ENCODE measurements at regions not wholly inside any gene's neighbourhood (a gene's known extent, or its start where the extent isn't known, plus 50 kb on each side); places are given as distances from the start of the nearest gene placed in this dataset.

DNA sequence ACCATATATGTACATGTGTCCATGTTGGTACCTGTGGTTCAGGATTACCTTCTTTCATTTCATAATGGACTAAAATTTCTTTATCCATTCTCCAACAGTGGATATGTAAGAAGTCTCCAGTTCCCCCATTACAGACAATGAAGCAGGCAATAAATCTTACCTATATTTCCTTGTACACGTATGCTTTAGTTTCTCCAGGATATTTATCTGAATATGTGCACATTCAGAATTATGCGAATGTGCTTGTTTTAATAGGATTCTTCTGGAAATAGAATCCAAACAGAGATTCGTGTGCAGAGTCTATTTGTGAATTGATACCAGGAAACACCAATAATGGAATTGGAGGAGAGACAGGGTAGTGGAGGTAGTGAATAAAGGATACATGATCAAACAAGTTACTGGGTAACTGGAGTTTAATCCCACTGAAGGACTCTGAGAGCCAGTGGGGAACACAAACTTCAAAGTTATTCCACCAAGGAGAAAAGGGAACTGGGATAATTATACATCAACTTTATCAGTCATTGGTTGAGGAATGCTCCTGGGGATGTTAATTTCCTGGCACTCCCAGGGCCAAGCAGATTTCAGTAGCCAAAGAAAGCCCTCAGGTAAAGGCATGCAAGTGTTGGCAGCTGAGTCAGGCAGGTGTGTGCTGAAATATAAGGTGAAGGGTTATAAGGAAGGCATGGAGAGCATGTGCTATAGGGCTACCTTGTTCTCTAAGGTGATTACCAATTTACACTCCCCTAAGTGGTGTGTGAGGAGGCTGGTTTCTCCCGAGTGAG, 374.9 kb upstream of the PBX1 start:
- FAIRE-seq = no peak

DNA sequence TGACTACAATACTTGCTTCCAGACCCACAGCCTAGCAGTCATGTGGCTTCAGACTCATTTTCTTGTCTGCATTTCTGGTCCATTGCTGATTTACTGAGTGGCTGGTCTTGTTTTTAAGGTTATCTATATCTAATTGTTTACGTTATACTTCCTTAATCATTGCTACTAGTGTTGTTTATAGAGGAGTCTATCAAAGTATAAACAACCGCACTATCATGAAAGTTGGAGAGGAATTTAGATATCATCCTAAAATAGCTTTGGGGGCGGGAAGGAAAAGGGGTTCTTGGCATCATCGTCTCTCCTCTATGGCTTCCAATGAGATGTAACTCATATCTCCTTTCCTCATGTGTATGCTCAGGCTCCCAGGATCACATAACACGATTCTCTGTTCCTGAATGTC, 372.1 kb upstream of the PBX1 start:
- no peak for FAIRE-seq

DNA sequence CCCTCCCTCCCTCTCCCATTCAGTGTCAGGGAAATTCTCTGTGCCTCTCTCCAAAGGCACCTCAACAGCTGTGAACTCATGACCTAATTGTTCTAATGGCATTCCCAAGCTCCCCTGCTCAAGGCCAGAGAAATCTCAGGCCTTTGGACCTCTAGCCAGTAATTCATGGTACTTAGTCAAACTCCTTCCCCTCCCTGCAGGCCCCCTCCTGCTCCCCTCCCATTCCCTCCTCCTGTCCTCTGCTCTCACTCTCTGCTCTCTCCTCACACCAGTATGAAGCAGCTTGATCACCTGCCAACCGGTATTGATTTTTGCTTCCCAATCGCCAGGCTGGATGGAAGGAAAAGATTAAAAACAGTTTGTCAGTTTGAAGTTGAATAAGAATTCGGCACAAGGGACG, 370.5 kb upstream of the PBX1 start:
- no peak for FAIRE-seq

DNA sequence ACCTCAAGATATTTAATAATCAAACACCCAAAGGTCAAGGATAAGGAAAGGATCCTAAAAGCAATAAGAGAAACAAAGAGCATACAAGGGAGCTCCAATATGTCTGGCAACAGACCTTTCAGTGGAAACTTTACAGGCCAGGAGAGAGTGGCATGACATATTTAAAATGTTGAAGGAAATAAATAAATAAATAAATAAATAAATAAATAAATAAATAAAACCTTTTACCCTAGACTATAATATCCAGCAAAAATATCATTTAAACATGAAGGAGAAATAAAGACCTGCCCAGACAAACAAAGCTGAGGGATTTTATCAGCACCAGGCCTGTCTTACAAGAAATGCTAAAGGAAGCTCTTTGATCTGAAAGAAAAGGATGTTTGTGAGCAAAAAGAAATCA, 367.8 kb upstream of the PBX1 start:
- no peak for FAIRE-seq

DNA sequence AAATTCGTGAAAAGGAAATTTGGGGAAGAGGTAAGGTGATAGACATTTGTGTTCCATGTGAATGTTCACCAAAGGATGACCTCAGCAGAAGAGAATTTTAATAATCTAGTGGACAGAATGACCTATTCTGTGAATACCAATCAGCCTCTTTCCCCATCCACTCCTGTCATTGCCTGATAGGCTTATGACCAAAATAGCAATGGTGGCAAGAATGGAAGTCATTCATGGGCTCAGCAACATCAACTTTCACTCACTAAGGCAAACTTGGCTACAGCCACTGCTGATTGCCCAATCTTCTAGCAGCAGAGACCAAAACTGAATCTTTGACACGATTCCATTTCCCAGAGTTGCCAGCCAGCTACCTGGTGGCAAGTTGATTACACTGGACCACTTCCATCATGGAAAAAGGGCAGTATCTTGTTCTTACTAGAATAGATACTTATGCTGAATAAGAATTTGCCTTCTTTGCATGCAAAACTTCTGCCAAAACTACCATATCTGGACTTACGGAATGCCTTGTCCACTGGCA, 348.7 kb upstream of the PBX1 start:
- FAIRE-seq = no peak

DNA sequence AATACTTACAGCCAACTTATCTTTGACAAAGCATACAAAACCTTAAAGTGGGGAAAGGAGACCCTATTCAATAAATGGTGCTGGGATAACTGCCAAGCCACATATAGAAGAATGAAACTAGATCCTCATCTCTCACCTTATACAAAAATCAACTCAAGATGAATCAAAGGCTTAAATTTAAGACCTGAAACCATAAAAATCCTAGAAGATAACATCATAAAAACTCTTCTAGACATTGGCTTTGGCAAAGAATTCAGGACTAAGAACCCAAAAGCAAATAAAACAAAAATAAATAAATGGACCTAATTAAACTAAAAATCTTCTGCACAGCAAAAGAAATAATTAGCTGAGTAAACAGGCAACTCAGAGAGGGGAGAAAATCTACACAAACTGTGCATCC, 335.6 kb upstream of the PBX1 start:
- no peak for FAIRE-seq

DNA sequence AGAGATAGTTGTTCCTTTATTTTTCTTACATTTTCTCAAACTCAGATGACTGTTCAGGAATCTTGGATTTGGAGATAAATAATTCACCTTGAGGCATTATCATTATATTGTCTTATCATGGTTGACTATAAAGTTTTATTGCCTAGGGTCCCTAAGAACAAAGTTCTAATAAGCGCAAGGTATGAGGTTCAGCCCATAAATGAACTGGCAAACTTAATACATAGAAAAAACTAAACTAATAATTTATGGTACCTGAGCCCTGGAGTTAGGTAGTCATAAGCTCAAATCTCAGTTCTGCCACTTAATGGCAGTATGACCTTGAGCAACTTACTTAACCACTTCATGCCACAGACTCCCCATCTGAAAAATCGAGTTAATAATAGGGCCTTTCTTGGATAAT, 334.0 kb upstream of the PBX1 start:
- FAIRE-seq = no peak

DNA sequence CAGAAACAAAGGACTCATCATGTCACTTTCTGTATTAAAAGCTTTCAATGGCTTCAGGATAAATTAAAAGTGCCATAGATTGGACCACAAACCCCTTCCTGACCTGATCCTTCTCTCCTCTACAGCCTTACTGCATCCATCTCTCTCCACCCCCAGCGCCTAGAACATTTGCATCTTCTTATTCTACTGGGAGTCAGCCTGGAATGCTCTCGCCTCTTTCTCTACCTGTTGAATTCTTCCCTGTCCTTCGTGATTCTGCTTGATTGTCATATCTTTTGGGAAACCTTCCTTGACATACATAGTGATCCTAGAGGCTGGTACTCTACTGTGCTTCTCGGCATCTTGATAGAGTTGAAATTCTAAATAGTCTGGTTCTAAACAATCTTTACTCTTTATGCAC, 332.0 kb upstream of the PBX1 start:
- no peak for FAIRE-seq

DNA sequence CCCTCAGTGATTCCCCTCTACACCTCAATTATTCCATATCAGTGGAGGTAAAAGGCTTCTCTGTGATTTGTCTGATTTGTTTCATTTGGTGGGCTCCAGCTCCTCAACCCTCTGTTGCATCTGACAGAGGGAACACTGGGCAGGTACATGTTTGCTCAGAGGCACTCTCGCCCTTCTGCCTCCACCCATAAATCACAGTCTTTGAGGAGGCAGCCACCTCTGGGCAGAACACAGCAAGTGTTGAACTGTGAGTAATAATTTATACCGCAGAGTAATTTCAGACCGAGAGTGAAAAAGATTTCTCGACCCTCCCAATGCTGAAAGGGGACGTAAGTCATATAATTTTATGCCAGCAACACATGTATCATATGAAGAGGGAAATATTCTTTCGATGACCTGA, 330.1 kb upstream of the PBX1 start:
- FAIRE-seq = no peak

DNA sequence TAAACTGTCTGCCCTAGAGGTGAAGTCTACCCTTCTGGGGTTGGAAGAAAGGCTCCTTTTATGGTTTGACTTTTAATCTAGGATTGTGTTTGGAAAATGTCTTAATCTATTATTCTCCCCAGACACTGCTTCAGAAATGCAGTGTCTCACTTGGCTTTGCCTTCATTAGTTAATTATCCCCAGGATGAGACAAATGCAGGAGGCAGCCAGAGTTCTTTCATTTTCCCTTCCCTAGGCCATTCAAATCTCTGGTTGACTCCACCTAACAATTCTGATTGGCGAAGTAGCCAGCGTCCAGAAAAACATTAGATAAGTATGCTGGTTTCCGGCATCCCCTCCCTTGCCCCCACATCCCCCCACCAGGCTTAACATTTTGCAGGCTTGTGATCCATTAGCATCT, 325.8 kb upstream of the PBX1 start:
- no peak for FAIRE-seq

DNA sequence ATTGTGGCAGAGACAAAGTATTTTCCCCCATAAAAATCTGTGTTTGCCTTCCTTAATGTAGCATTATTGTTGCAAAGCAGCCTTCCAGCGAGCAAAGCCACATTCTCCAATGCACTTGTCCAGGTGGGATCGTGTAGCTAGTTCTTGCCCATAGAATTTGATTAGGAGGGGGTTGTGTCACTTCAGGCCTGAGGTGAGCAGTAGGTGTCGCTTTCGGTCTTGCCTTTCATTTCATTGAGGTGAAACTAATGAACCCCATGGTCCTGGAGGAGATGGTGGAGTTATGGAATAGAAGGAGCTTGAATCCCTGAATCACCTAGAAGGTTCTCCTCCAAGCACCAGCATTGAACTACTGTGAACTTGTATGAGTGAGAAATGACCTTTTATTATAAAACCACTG, 318.9 kb upstream of the PBX1 start:
- FAIRE-seq = no peak

DNA sequence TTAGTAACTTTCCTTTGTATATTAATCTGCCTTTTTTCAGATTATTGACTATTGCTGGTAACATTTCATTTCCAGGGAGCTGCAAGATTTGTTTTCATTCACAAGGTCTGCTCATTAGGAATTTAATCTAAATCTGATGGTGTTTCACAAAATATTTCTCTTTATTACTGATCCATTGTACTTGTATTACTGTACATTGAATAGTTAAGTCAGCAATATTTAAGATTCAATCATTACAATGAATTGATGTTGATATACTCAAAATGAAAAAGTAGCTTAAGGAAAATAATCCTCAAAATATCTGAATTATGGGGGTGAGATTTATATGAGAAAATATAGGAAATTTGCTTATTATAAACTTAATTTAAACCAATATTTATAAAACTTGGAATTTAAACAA, 308.6 kb upstream of the PBX1 start:
- FAIRE-seq = peak; percentile 9

DNA sequence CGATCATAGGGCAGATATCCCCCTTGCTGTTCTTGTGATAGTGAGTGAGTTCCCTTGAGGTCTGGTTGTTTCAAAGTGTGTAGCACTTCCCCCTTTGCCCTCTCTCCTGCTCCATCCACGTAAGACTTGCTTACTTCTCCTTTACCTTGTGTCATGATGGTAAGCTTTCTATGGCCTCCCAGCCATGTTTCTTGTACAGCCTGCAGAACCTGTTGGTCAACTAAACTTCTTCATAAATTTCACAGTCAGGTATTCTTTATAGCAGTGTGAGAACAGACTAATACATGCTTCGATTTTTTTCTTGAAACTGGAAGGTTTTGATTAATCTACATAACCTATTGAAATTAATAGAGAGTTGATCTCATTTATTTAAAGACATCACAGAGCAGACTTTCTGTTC, 302.5 kb upstream of the PBX1 start:
- FAIRE-seq = no peak

DNA sequence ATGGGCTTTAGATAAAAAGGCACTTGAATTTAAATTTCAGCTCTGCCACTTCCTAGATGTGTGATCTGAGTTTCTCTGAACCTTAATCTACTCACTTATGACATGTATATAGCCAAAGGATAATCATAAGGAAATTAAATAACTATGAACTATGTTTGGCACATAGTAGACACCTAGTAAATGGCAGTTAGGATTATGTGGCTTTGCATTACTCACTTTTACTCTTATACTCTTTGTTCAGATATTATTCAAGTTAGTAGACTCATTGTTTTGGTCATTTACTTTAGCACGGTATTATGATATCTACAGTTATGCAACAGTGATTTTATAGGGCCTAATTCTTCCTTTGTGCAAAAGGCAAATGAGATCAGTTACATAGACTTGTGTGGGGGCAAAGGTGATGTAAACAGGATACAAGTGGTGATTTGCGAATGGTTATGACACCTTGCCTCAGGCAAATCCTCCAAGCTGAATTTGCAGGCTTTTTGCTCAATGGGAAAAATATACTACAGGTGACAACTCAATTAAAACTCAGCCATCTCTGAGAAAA, 297.2 kb upstream of the PBX1 start:
- FAIRE-seq = no peak

DNA sequence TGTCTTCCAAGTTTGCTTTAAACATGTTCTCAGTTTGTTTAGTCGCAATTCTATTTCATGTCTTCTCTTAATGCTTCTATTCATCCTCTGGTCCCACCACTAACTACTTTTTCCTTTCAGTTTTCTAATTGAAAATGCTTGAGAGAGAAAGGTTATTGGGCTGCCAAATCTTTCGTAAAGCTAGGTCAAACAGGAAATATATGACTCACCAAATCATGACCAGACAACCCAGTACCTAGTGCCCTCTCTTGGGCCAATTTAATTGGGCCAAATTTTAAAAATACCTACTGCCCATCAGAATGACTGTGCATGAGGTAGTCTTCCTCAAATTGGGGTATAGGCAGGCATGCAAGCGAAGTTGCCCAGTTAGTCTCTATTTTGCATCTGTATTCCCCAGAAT, 295.4 kb upstream of the PBX1 start:
- FAIRE-seq = no peak

DNA sequence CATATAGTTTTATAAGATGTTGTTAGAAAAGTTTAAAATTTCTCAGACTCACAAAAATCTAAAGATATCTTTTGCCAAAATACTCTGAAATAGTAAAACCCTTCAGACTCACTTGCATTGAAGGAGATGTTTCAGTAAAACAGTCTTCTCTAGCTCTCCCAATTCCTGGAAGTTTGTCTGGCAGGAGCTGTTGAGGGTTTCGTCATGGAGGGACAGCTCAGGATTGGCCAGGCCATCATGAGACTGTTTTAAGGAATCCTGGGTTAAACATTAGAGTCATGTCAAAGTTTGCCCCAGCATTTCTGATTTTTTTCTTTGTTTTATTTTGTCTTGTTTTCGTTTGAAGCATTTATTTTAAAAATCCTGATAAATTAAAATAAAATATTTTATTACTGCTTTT, 293.8 kb upstream of the PBX1 start:
- FAIRE-seq = no peak

DNA sequence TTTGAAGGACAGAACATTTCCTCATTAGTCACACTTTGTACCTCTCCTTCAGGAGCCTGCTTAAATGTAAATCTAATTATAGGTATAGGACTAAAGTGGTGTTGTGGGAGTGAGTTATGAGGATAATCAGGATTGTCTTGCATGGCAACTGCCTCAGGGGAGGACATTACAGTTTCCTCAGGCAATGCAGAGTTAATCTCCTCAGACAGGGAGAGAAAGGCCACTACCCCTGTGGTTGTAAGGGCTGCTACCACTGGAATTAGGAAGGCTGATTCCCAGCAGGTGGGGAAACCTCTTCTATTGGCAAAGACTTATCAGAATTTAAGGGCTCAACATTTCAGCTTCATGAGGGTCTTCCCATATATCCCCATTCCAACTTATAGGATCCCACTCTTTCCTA, 286.8 kb upstream of the PBX1 start:
- no peak for FAIRE-seq

DNA sequence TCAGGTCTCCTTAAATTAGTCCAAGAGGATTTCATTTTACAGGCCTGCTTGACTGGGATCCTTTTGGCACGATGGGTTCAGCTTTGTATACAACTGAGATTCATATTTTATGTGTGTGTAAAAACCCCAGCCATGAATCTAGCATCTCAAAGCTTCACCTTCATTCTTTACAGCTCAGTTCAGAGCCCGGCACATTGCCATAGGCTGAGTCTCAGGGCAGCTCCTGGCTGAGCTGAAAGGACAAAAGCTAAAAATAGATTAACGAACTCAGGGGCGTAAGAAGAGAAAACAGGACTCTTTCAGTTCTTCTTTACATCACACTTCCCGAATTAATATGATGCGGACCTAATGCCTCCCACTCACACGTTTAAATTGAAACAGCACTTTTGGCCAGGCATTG, 262.8 kb upstream of the PBX1 start:
- FAIRE-seq = no peak

DNA sequence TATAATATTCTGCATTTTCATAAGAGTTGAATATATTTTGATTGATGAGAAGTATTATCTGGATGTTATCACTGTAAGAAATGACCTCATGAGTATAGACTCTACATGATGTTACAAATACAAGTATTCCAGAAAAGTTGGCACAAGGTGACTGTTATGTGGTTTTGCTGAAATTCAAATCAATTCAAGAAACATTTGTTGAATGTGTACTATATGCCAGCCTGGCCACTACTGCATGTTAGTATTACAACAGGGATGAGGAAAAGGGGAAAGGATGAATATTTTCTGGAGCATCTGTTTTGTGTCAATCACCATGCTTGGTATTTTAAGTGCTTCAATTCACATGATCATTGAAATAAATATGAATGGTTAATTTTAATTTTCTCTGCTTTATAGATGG, 250.9 kb upstream of the PBX1 start:
- no peak for FAIRE-seq

DNA sequence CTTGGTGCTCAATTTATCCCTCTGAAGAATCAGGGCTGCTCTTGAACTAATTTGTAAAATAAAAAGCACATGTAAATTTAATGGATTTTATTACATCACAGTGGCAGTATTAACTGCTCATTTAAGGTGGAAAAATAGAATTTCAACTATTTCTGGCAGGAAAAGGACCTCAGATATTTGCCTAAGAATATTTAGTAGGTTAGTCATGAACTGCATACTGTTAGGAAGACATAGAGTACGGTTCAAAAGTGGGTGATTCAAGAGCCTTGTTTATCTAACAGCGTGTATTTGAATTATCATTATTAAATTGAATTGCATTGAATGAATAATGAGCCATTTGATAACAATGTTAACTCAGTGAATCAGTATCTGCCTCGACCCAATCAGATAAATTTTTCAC, 248.8 kb upstream of the PBX1 start:
- no peak for FAIRE-seq

DNA sequence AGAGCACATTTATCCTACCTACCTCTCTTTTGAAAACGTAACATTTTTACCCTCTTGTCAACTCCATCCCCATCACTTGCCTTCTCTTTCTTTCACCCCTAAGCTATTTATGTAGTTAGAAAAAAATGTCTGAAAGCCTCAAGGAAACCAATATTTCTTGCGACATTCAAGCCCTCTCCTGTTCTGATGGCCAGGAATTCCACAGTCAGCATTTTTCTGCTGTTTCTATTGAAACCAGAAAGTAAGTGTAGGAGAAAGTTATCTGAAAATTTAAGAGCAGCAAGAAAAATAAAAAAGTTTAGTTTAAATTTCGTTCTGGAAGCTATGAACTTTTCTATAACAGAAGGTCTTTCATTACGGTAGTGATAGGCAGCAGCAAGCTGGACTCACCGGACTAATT, 247.6 kb upstream of the PBX1 start:
- no peak for FAIRE-seq

DNA sequence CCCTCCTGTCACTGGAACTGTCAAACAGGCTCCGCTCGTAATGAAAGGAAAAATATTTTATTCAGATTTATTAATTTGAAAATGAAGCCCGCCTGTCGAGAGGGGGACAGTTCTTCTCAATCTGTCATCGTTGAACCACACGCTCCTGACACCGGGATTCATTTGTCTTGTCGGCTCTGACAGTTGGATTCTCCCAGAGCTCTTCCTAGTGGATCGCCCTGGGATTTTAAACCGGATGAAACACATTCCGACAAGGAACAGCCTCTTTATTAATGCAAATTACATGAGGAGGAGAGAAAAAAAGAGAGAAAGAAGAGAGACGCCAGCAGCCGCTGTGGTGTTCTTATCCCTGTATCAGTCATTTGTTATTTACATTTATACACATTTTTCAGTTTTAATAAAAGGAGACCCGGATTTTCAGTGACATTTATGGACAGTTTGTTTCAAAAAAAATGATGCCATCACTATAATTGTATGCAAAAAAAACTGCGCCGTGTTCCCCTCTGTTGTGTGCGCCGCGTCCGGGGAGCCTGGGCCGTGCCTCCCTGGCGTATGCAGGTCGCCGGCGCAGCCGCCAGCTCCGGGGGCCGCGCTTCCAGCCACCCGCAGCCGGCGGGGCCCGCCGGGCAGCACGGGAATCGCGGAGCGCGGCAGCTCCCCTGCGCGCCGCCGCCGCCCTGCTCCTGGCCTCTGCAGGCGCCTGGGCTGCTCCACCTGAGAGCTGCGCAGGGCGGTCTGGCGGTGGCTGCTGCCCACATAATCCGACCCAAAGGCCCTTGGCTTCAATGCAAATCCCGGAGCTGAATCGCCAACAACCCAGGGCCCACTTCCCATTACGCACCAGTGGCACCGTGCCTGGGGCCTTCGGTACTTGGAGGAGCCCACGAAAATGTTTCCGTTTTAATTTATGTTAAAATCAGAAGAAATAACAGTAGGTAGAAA, 237.9 kb upstream of the PBX1 start:
- FAIRE-seq = no peak

DNA sequence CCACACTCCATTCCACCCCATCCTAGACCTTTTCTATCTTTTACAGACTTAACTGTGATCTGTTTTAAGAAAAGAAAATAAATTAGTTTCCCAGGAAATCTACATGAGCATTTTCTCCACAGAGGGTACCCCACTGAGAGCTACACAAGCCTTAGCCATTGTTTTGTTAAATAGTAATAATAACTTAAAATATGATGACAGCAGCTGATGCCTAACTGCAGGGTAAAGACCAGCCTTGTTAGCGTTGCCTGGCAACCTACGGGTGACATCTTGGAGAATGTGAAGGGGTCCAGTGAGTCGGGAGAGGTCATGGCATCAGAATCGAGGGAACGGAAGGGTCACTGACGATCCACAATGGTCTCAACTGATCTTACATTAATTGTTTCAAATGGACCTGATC, 233.2 kb upstream of the PBX1 start:
- no peak for FAIRE-seq

DNA sequence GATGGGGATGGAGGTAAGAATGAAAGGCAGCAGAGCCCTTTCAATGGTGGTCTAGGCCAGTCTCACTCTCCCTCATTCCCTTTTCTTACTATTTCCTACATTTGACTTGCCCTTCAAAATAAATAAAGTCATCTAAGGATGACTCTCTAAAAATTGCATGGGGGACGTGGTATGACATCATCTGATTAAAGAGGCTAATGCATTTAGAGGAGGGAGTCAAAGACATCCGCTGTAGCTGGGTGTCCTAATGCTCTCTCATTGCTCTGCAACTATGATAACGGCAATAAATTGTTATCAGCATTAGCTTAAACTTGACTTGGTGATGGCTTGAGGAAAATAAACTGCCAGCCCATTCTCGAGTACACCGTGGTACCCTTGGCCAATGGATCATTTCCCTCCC, 225.6 kb upstream of the PBX1 start:
- no peak for FAIRE-seq
